DMS 273 treated with DMSO at 0.1 percent for 48 hours (cell line): ENCODE measurements at regions not wholly inside any gene's neighbourhood (a gene's known extent, or its start where the extent isn't known, plus 50 kb on each side); places are given as distances from the start of the nearest gene placed in this dataset.

Source experiments
- DNase-seq: peaks from one replicate; lab custom pipeline; 2025; lab: John Stamatoyannopoulos, UW

DNA sequence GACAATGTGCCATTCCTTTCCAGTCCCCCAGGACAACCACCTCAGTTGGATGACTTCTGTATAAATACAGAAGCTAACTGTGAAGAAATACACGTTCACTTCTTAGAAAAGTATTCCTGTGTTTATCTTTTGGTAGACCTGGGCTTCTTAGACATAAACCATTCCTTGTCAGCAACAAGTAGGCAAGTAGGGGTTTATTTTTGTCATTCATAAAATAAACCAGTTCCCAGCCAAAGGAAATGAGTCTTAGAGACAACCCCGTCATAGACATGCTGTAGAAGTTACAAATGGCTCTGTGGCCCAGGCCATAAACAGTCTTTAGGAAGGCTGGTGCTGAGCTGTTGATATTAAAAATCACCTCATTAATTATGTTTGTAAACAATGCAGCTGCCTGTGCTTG is 243.2 kb downstream of the SPTSSA start:
- DNase-seq = no peak

DNA sequence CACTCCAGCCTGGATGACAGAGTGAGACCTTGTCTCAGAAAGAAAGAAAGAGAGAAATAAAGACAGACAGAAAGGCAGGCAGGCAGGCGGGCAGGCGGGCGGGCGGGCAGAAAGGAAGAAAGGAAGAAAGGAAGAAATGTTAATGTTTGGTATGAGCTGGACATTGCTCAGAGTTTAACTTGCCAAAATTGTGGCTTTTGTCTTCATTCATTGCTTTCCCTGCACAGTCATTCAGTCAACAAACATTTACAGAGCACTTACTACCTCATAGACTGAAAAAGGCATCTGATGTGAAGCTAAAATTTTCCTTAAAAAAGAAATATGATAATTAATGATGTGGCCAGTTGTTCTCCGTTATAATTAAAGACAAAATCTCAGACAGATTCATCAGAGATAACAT is 247.1 kb downstream of the SPTSSA start:
- no peak for DNase-seq

DNA sequence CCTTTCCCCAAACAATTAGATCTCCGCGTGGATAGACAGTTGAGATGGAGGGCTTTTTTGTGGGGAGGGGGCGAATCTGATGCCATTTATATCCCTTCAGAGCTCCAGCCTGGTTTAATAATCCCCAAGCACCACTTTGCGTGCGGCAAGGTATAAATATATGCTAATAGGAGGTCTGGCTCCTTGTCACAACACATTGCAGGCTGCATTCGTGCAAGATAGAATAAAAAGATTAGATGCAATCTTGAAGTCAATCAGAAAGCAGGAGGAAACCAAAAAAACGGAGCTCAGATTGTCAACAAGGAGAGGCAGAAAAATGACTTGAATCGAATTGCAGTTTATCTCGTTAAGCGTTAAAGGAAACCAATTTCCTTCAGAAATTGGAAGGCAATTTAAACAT is 248.7 kb downstream of the SPTSSA start:
- no peak for DNase-seq

DNA sequence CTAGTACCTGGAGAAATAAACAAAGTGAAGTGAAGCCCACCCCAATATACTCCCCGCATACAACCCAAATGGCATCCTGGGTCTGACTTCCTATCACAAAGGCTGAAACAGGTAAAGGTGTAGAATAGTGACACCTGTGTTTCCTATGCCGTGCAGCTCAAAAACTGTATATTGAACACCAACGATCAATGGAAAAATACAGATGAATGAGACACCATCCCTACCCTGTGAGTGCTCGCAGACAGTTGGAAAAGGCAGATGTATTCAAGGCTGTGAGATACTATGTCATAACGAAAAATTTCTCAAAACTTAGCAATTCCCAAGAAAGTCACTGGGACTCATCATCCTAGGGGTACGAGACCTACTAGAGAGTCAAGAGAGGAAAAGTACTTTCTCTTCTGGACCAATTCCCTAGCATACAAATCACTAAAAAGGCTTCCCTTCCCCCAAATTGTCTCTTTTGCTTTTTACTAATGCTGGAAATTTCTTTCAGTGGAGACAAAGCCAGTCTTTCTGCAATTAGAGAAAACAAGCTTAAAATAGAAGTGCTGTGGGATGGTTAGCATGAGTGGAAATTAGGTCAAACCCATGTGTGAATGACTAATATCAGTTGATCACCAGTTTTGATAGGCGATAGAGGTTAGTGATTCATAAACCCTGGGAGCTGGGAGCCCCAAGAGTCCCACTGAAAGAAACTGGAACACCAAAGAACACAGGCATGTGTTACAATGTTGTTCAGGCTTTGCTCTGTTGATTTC is 249.7 kb downstream of the SPTSSA start:
- DNase-seq = no peak

DNA sequence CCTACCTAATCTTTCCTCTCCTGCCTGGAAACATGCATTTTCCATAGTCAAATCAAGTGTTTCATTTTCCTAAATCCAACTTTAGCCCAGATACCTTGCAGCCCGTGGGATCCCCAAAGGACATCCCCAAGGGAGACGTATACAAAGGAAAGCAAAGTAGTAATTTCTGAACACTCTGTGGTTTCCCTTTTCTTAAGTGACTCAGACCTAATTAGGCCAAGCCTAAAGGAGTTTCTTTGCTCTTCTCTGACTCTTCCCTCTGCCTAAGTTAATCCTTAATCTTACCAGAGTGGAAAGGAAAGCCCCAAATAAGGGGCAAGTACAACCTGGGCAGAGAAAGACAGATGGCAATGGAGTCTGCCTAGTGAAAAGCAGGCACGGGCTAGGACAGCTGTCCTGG is 250.3 kb downstream of the SPTSSA start:
- no peak for DNase-seq

DNA sequence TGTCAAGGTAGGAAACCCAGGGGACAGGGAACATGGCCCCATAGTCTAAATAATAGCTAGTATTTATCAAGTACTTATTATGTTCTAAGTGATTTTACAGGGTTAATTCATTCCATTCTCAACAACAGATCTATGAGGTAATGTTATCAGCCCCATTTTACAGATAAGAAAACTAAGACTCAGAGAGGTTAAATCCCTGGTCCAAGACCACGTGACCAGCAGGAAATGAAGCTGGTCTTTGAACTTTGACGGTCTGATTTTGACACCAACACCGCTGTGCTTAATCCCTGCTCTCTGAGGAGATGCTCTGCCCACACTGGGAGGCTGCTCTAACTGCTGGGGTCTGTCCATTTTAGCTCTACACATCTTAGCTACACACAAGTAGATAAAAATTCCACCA is 253.5 kb downstream of the SPTSSA start:
- DNase-seq = no peak

DNA sequence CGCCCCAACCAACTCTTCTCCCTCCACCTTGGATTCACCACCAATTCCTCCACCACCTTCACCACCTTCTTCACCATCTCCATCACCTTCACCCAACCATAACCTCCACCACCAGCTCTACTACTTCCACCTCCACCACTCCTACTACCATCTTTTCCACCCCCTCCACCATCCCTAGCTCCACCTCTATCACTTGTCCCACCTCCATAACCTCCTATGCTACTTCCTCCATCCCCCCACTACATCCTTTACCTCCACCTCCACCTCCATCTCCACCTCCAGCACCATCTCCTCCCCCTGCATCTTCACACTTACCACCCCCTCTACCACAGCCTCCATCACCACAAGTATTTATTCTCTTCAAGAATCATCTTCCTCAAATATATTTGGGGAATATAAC is 254.9 kb upstream of the EGLN3 start:
- DNase-seq = no peak

DNA sequence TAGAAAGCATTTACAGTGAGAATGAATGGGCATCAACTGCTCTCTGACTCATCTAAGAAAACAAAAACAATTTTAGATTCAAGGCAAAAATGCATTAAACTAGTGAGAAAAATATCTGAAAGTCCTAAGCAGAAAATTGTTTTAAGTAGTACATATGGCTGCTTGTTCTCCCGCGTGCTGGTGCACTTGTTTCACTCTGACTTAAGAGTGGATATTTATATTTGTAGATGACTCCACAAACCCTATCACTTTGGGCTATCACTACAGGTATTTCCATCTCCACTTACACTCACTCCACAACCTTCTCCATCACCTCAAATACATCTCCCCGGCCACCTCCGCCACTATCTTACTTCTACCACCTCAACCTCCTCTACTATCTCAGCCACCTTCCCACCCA is 253.9 kb upstream of the EGLN3 start:
- DNase-seq = no peak

DNA sequence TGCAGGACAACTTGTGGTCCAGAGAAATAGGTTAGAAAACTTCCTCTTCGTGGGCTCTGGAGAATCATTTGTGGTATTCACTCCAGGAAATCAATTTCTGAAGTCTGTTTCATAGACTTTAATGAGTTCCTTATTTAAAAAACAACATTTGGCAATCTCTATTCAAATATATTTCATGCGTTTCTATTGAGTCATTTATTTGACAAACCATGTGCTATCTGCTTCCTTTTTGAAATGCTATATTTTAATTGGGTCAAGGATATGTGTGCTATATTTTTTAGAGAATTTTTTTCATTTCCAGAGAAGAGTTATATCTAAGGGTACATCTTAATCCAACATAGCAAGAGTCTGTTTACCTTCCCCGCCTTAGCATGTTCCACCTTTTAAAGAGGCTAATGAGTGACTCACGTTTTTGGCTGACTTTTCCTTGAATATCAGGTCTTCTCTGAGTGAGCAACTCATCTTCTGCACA is 252.4 kb upstream of the EGLN3 start:
- no peak for DNase-seq

DNA sequence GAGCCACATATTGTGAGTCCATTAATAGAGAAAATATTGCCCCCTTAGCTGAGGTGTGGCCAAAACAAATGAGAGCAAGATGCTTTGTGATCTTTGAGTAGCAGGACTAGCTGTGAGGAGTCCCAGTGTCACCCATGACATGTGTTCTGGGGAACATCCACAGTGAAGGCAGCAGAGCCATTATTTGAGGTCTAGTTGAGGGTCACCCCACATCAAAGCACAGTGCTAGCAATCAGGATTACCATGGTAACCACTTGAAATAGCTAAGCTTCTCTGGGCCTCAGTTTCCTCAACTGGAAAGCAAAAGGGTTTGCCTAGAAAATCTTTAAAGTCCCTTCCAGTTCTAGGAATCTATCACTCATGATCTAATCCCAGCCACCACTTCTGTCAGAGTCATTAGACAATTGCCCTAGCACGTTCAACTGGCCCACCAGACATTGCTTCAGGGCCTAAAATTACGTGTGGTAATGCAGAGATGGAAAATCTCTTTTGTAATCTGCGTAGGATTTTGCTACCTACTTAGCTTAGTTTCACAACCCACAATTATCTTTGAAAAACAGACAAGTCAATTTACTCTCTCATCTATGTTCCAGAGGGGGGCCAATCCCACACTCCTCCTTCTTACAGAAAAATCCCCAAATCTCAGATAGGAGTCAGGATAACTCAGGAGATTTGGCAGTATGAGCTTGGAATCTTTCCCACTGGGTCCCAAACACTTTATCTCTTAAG is 251.2 kb upstream of the EGLN3 start:
- DNase-seq = no peak

DNA sequence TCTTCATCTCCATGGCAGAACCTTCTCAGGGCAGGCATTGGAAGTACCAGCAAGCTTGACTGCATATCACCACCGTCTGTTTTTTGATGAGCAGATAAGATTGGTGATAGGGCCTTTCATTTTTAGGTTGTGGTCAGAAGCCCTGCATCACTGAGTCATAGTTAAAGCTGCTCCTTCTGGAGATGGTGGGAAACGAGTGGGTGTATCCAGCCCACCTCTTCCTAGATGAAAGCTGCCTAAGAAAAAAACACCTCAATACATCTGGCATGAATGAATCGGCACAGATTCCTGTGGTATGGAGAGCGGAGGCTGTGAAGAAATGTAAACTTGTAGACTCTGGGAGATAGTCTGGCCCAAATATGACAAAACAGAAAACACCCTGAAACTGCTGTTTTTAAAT is 248.7 kb upstream of the EGLN3 start:
- no peak for DNase-seq

DNA sequence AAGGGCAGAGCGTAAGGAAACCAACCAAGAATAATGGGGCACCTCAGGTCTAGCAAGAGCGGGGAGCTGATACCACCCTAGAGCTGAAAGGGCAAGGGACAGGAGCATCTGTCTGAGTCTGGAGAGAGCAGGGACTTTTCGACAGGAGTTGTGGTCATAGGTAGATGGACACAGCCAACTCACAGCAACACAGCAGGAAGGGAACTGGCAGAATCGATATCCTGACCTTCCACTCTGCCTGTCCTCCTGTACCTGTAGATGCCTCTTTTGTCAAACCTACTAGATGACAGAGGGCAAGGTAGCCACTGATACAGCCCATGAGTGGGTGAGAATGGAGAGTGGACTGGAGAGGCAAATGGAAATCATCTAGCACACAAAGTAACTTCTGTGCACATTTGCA is 247.2 kb upstream of the EGLN3 start:
- no peak for DNase-seq

DNA sequence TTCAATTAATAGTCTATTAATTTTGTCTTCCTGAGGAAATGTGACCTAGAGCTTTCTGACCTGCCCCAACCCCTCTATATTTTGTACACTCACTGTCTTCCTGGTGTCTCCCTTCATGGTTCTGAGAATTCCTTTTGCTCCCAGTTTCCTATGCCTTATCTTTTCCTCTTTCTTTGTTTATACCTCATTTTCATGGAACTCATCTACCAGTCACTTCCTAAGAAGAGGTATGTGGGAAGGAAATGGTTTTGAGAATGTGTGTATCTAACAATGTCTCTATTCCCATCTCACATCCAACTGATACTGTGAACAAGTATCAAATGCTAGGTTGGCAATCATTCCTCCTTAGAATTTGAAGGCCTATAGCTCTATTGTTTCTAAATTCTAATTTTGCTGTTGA is 245.1 kb upstream of the EGLN3 start:
- DNase-seq = no peak

DNA sequence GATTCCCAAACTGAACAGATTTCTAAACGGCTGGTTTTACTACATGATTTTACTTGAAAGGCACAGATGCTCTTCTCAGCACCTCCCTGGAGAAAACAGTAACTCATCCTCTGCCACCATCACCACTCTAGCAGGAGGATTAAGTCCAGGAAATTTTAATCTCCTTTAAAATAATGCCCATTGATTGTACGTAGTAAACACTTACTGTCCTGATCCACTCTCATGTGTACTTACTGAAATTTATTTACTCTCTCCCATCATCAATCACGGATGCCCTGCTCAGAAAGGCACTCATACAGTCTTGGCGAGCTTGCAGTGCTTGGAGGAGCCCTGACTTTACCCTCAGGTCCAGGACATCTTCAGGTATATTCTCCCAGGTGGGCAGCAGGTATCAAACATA is 239.8 kb upstream of the EGLN3 start:
- no peak for DNase-seq

DNA sequence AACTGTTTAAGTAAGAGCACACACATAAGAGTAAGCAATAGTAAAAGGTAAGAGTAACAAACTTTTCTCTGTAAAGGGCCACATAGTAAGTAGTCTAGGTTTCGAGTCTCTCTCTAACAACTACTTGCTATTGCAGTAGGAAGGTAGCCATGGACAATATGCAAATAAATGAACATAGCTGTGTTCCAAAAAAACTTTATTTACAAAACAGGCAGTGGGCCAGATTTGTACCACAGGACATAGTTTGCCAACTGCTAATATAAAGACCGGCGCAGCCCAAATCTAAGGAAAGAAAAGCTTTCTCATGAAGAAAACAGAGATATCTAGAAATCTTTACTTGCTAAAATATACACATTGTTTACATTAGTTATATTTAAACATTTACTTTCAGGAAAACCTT is 239.0 kb upstream of the EGLN3 start:
- DNase-seq = no peak

DNA sequence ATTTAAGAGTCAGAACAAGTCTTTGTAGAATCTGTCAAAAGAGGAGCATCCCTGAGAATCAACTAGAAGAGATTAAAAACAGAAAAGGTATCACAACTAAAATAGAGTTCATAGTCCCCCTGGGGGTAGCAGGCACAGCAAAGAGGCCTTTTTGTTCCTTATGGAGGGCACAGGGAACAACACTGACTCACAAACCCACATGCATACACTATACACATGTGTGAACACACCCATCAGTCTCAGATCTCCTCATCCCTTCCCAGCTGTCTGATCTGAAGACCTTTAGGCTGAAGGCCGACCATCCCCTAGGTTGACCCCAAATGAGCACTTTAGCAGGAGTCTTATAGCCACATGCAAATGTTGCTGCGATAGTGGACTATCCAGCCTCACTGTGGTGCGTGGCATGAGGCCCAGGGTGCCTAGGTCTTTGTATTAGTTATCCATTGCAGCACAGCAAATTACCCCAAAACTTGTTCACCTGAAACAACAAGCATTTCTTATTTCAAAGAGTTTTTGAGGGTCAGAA is 236.7 kb upstream of the EGLN3 start:
- DNase-seq = no peak

DNA sequence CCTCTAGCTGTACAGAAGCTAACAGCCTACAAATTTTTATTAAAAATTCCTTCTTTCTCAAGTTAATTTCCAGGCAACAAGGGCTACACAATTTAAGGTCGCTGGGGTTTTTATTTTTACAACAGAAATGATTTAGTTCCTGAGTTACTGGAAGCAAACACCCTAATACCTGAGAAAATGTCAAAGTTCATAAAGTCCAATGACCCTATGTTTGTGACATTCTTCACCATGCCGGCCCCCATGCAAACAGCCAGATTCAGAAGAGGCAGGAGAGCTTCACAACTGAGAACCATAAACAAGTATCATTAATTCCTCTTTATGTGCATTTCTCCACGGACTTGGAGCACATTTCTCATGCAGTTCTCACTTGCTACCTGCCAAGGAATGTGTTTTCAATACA is 236.2 kb upstream of the EGLN3 start:
- no peak for DNase-seq

DNA sequence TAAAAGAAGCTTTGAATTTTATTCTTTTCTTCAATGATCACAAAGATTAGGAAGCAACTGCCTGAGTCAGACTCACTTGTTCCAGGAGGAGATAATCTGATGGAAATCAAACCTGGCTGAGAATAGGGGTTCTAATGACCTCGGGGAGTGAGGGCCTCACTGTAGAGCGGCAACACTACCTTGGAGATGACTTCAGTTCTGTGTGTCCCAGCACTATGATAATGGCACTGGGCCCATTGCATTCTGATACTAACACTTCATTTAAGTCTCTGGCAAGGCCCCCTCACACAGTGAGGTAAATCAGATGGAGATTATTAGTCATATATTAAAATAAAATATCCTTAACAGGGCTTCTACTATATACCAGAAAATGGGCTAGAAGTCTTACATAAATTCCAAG is 233.3 kb upstream of the EGLN3 start:
- no peak for DNase-seq

DNA sequence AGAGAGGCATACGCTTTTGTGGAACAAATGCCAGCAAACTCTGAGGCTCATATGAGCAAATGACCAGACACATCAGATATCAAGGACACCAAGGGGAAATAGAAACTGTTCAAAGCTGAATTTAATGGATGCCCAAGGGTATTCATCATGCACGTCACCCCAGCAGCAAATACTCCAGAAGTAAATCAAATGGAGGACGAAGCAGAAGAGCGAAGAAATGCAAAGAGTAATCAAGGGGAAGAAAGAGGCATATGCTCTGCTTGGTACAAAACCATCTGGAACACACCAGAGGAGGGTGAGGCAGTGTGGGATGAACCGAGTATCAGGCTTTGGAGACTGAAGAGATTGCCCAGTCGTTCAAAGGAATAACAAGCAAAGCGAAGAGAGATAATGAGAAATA is 232.6 kb upstream of the EGLN3 start:
- DNase-seq = no peak

DNA sequence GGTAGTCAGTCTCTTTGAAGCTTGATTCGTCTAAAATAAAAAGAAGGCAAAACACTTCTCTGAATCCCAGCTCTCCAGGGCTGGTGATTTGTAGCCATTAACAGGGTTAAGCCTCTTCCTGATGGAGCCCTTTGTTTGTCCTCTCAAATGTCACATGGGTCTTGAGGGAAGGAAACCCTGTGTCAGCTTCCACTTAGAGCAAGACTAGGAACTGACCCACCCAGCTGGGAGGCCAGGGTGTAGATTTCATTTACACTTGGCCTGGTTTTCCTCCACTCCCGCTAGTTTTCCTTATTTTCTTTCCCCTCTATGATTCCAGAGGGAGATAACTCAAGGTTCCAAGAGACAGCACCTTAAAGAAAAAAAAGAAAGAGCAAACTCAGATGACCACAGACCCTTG is 230.5 kb upstream of the EGLN3 start:
- DNase-seq = no peak

DNA sequence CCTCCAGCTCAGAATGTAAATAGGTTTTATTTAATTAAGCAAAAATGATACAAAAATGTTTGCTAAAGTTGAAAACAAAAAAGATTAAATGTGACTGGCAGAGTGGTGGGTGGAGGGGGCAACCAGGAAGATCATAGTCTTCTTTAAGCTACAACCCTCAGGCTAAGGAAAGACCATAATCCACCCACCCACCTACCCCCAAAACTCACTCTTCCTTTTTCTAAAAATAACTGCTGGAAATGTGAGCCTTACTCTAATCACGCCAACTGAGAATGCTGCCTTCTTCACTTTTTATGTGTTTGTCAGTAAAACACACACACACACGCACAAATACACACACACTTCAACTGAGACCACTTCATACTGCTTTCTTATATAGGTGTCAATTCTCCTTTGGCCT is 230.0 kb upstream of the EGLN3 start:
- no peak for DNase-seq

DNA sequence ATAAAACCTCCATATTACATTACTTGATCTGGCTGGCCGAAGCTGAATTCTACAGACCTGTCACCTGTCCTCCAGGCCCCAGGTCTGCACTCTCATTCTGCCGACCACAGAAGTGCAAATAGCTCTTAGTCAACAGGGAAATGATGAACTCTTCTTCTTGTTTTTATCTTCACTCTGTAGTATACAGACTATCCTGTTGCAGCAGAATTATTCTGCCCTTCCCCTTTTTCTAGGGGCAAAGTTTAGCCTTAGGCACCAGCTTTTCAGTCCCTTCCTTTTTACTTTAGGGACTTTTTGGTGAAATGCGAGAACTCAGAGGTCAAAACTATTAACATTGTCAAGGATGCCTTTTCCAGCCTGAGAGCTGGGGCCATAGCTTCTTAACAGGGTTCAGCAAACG is 229.6 kb upstream of the EGLN3 start:
- no peak for DNase-seq

DNA sequence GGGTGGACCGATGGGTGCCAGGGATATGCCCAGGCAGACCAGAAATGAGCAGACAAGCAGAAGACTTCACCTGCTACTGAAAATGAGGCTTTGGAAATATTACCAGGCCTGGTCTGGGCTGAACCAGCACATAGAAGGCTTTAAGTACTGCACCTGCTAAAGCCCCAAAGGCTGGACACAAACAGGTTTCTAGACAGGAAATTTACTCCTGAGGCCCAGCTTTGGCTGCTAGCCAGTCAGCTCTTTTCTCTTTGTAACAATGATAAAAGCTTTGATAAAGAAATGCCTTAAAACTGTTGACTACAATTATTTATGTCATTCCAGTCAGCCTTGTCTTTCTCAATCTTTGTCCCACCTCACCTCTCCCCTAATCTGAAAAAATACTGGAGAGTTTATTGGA is 228.9 kb upstream of the EGLN3 start:
- DNase-seq = no peak

DNA sequence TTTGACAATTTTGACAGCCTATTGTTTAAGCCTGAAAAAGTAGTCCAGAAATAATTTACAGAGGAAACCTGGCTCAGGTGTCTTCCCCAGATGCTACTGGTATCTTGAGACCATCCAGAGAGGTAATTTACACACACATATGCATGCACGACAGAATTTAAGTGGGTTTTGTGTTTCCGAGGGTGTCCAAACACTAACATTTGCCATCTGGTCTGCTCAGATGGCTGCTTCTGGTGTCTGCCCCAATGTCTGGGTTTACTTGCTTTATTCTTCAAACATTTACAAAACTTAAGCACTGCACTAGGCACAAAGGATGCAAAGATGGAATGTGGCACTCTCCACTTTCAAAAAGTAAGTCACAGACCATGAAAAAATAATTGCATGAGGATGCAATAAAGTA is 226.6 kb upstream of the EGLN3 start:
- DNase-seq = no peak
